ENCODE measurements at regions not wholly inside any gene's neighbourhood (a gene's known extent, or its start where the extent isn't known, plus 50 kb on each side); places are given as distances from the start of the nearest gene placed in this dataset.

GRCh38 chr2:855177-855576 is 95.5 kb upstream of the SNTG2 start:
- TF ChIP-seq CTCF (CRISPR knock-in tag; IDR thresholded peaks at IDR 0.05), result no peak
- TF ChIP-seq RXRB (CRISPR knock-in tag; IDR thresholded peaks at IDR 0.05; ENCODE audit: borderline replicate concordance), result no peak
- no peak for TF ChIP-seq ATF7-NPFF (CRISPR knock-in tag; IDR thresholded peaks at IDR 0.05; ENCODE audit: low read depth)
- TF ChIP-seq NFATC3 (CRISPR knock-in tag; IDR thresholded peaks at IDR 0.05), result no peak
- no peak for TF ChIP-seq TBP (CRISPR knock-in tag; IDR thresholded peaks at IDR 0.05)
- no peak for TF ChIP-seq BRD4 (CRISPR knock-in tag; IDR thresholded peaks at IDR 0.05)
- no peak for TF ChIP-seq HOXA7 (CRISPR knock-in tag; IDR thresholded peaks at IDR 0.05)
- TF ChIP-seq NFYB (CRISPR knock-in tag; IDR thresholded peaks at IDR 0.05), result no peak
- TF ChIP-seq SP5 (CRISPR knock-in tag; IDR thresholded peaks at IDR 0.05; ENCODE audit: borderline replicate concordance, low read depth), result no peak
